IMR-90 (cell line): ENCODE measurements at regions not wholly inside any gene's neighbourhood (a gene's known extent, or its start where the extent isn't known, plus 50 kb on each side); places are given as distances from the start of the nearest gene placed in this dataset.

Source experiments
- ATAC-seq: fragments of 200-7000 bp; cut with Tn5 transposase; 2 replicates; pipeline ENCODE4 v1.9.1; 2020; ENCODE audit warnings: low read depth, mild to moderate bottlenecking, moderate library complexity
- BruUV-seq: library from RNA; stranded (reverse); fragments of 400-500 nt; replicated peaks from 2 replicates; lab custom pipeline; 2021; lab: Mats Ljungman, UMichigan
- CTCF ChIA-PET: fragments of 300-600 bp; formaldehyde crosslinking; extraction: SDS; loops from one replicate; lab custom pipeline; 2021; ENCODE audit warnings: antibody characterized with exemption; lab: Yijun Ruan, JAX
- POLR2A ChIA-PET: fragments of 300-600 bp; sonication (Branson Sonifier 250); formaldehyde crosslinking; loops from one replicate; lab custom pipeline; 2022; ENCODE audit warnings: antibody characterized with exemption; ENCODE audit not compliant: unreplicated experiment; lab: Charles Lee
- DNase-seq: peaks from one replicate; pipeline ENCODE4 v3.0.0; 2013
- H2AFZ ChIP-seq: replicated peaks from 2 replicates; pipeline ENCODE3; 2013; ENCODE audit warnings: low read length, mild to moderate bottlenecking; ENCODE audit not compliant: poor library complexity
- H2AK5ac ChIP-seq: 2 replicates; pipeline ENCODE4 v1.6.1; 2013; ENCODE audit warnings: low read depth, low read length, inconsistent platforms
- H2AK9ac ChIP-seq: replicated peaks from 2 replicates; pipeline ENCODE3; 2013; ENCODE audit warnings: mild to moderate bottlenecking, low read depth, low read length, moderate library complexity; ENCODE audit not compliant: poor library complexity
- H2BK120ac ChIP-seq: 2 replicates; pipeline ENCODE4 v1.6.1; 2013; ENCODE audit warnings: low read depth, low read length, inconsistent platforms
- H2BK15ac ChIP-seq: 3 replicates; pipeline ENCODE4 v1.6.1; 2013; ENCODE audit warnings: low read depth, low read length, inconsistent platforms
- H2BK20ac ChIP-seq: 2 replicates; pipeline ENCODE4 v1.6.1; 2013; ENCODE audit warnings: low read depth, mild to moderate bottlenecking, inconsistent platforms, low read length, moderate library complexity
- H2BK5ac ChIP-seq: 2 replicates; pipeline ENCODE4 v1.6.1; 2013; ENCODE audit warnings: mild to moderate bottlenecking, low read depth, low read length, inconsistent platforms; ENCODE audit not compliant: poor library complexity, severe bottlenecking
- H3K14ac ChIP-seq: replicated peaks from 2 replicates; pipeline ENCODE4 v1.6.1; 2013; ENCODE audit warnings: low read depth, low read length, inconsistent platforms
- H3K18ac ChIP-seq: 2 replicates; pipeline ENCODE4 v1.6.1; 2013; ENCODE audit warnings: low read depth, low read length, control low read depth
- H3K23ac ChIP-seq: 2 replicates; pipeline ENCODE4 v1.6.1; 2013; ENCODE audit warnings: low read depth, low read length, inconsistent platforms
- H3K27ac ChIP-seq: 2 replicates; pipeline ENCODE4 v1.5.1; 2013; ENCODE audit warnings: mild to moderate bottlenecking, control low read depth, low read length; ENCODE audit not compliant: insufficient read depth
- H3K27me3 ChIP-seq: 2 replicates; pipeline ENCODE4 v1.6.1; 2013; ENCODE audit warnings: low read length; ENCODE audit not compliant: control insufficient read depth, insufficient read depth
- H3K36me3 ChIP-seq: 2 replicates; pipeline ENCODE4 v1.6.1; 2013; ENCODE audit warnings: low read length, mixed read lengths; ENCODE audit not compliant: control insufficient read depth, insufficient read depth
- H3K4ac ChIP-seq: 2 replicates; pipeline ENCODE4 v1.6.1; 2013; ENCODE audit warnings: low read depth, low read length, inconsistent platforms
- H3K4me1 ChIP-seq: 2 replicates; pipeline ENCODE4 v1.6.1; 2013; ENCODE audit warnings: low read length, mixed read lengths; ENCODE audit not compliant: control insufficient read depth, insufficient read depth
- H3K4me2 ChIP-seq: 2 replicates; pipeline ENCODE4 v1.6.1; 2013; ENCODE audit warnings: low read depth, mild to moderate bottlenecking, control low read depth, low read length, moderate library complexity
- H3K4me3 ChIP-seq: 2 replicates; pipeline ENCODE4 v1.5.1; 2013; ENCODE audit warnings: low read depth, mild to moderate bottlenecking, control low read depth, low read length, moderate library complexity; ENCODE audit not compliant: insufficient read depth
- H3K56ac ChIP-seq: 2 replicates; pipeline ENCODE4 v1.6.1; 2013; ENCODE audit warnings: low read length, inconsistent platforms; ENCODE audit not compliant: insufficient read depth; ENCODE audit errors: extremely low read depth
- H3K79me1 ChIP-seq, 2 experiments: 2 replicates each; pipeline ENCODE4 v1.6.1; 2013; ENCODE audit warnings: low read length in 2 of 2, inconsistent platforms in 1 of 2, low read depth in 1 of 2
- H3K9ac ChIP-seq: 2 replicates; pipeline ENCODE4 v1.6.1; 2013; ENCODE audit warnings: low read depth, low read length, control low read depth
- H3K9me1 ChIP-seq: 2 replicates; pipeline ENCODE4 v1.6.1; 2013; ENCODE audit warnings: low read length, inconsistent platforms; ENCODE audit not compliant: insufficient read depth
- H3K9me3 ChIP-seq: 2 replicates; pipeline ENCODE4 v1.6.1; 2013; ENCODE audit warnings: low read length; ENCODE audit not compliant: control insufficient read depth, insufficient read depth
- H4K20me1 ChIP-seq: 2 replicates; pipeline ENCODE4 v1.6.1; 2013; ENCODE audit warnings: low read length, inconsistent platforms; ENCODE audit not compliant: insufficient read depth
- H4K5ac ChIP-seq: 2 replicates; pipeline ENCODE4 v1.6.1; 2013; ENCODE audit warnings: mild to moderate bottlenecking, low read depth, low read length, control low read depth
- H4K8ac ChIP-seq, 2 experiments: 2 replicates each; pipeline ENCODE4 v1.6.1; 2013; ENCODE audit warnings: low read depth in 2 of 2, low read length in 2 of 2, control low read depth in 1 of 2, inconsistent platforms in 1 of 2
- H4K91ac ChIP-seq: 2 replicates; pipeline ENCODE4 v1.6.1; 2013; ENCODE audit warnings: low read depth, low read length, inconsistent platforms; ENCODE audit not compliant: insufficient read depth
- BHLHE40 ChIP-seq: fragments of 150-350 bp; IDR thresholded peaks from 2 replicates; pipeline ENCODE4 v1.6.1; 2016; ENCODE audit warnings: mild to moderate bottlenecking, low read depth, low read length
- MAFK ChIP-seq: IDR thresholded peaks from 2 replicates; pipeline ENCODE4 v1.6.1; 2012; ENCODE audit warnings: low read depth, low read length, improper control_type of control experiment
- NFE2L2 ChIP-seq: fragments of 150-350 bp; IDR thresholded peaks from 2 replicates; pipeline ENCODE4 v1.6.1; 2016; ENCODE audit warnings: low read depth, mild to moderate bottlenecking, low read length
- RAD21 ChIP-seq: IDR thresholded peaks from 2 replicates; pipeline ENCODE4 v1.6.1; 2012; ENCODE audit warnings: low read length, improper control_type of control experiment
- WGBS, 2 experiments: methylation state at CpG; one replicate each; pipeline versions ENCODE4 v1.1.5 to v1.1.7; 2013; ENCODE audit warnings: missing lambda C conversion rate in 2 of 2; ENCODE audit not compliant: insufficient read length in 1 of 2; ENCODE audit errors: extremely low coverage in 2 of 2; 5-methylcytosine and 5-hydroxymethylcytosine counted together
- dilution Hi-C: fragments of 300-500 bp; cut with HindIII; formaldehyde crosslinking; loops from one replicate; pipeline ENCODE4 v1.14.3; 2018; ENCODE audit warnings: low sequenced_read_pairs; ENCODE audit not compliant: unreplicated experiment
- in situ Hi-C: fragments of 300-500 bp; cut with MboI; formaldehyde crosslinking; loops from 3 replicates; pipeline ENCODE4 v1.14.3; 2019; ENCODE audit warnings: low sequenced_read_pairs, inconsistent platforms, mixed read lengths
- intact Hi-C: fragments of 100-400 bp; cut with micrococcal nuclease; formaldehyde crosslinking; loops from 2 replicates; pipeline ENCODE4 v1.10.0; 2022
- TF ChIP-seq, protein P1 (sequence below): fragments of 150-350 bp; IDR thresholded peaks from 2 replicates; pipeline ENCODE4 v1.6.1; 2016; ENCODE audit warnings: low read depth, mild to moderate bottlenecking, low read length, moderate library complexity, borderline replicate concordance

DNA sequence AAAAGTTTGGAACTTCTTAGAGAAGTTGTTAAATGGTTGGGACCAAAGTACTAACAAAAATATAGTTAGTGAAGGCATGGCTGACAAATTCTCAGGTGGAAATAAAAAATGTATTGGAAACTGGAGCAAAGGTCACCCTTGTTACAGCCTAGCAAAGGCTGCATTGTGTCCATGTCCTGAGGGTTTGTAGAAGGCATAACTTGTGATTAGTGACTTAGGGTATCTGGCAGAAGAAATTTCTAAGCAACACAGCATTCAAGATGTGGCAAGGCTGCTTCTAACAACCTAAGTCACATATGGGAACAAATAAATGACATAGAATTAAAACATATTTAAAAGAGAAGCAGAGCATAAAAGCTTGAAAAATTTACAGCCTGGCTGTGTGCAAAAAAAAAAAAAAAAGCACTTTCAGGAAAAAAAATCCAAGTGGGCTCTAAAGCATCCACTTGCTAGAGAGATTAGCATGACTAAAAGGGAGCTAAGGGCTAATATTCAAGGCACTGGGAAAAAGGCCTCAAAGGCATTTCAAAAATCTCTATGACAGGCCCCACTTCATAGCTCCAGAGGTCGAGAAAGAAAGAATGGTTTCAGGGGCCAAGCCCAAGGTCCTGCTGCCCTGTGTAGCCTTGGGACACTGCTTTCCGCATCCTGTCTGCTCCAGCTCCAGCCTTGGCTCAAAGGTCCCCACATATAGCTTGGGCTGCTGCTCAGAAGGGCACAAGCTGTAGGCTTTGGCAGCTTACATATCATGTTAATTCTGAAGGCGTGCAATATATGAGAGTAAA is 453.2 kb upstream of the PTCHD4 start:
- ChIA-PET POLR2A (no interaction called here), CTCF (no interaction called here)
- H2BK5ac ChIP-seq: no peak overlapping the region
- H3K9ac ChIP-seq: no peak overlapping the region
- H2BK120ac ChIP-seq: no peak overlapping the region
- no peak overlapping the region for H3K4ac ChIP-seq
- intact Hi-C loops (no loop called here), in situ Hi-C loops (no loop called here), dilution Hi-C loops (no loop called here)
- H3K18ac ChIP-seq: no peak overlapping the region
- H2AK5ac ChIP-seq: no peak overlapping the region
- H3K23ac ChIP-seq: no peak overlapping the region
- no peak overlapping the region for H3K27ac ChIP-seq
- H2BK15ac ChIP-seq: no peak overlapping the region
- no CpG with 5 or more reads among the region's 3 CpGs for WGBS, 2 experiments
- H3K4me1 ChIP-seq: no peaks in the 10 kb centered on the region
- H3K36me3 ChIP-seq: no peaks in the 10 kb centered on the region
- H3K14ac ChIP-seq: no peak overlapping the region
- H4K20me1 ChIP-seq: no peaks in the 10 kb centered on the region
- H3K4me2 ChIP-seq: no peak overlapping the region
- no peaks in the 10 kb centered on the region for H3K9me3 ChIP-seq
- H4K5ac ChIP-seq: no peak overlapping the region
- no peaks in the 10 kb centered on the region for H3K9me1 ChIP-seq
- no TSS peak for BruUV-seq
- H2AK9ac ChIP-seq: no peak overlapping the region
- no peak for ATAC-seq
- no peak for DNase-seq
- H4K8ac ChIP-seq: no peak overlapping the region
- H3K4me3 ChIP-seq: no peak overlapping the region
- H2BK20ac ChIP-seq: no peak overlapping the region
- no peak overlapping the region for H2AFZ ChIP-seq
- H3K27me3 ChIP-seq: no peaks in the 10 kb centered on the region
- H3K79me1 ChIP-seq: no peaks in the 10 kb centered on the region
- TF ChIP-seq RAD21 (no peak), BHLHE40 (no peak), NFE2L2 (no peak), MAFK (no peak)
- TF ChIP-seq, protein P1, sequence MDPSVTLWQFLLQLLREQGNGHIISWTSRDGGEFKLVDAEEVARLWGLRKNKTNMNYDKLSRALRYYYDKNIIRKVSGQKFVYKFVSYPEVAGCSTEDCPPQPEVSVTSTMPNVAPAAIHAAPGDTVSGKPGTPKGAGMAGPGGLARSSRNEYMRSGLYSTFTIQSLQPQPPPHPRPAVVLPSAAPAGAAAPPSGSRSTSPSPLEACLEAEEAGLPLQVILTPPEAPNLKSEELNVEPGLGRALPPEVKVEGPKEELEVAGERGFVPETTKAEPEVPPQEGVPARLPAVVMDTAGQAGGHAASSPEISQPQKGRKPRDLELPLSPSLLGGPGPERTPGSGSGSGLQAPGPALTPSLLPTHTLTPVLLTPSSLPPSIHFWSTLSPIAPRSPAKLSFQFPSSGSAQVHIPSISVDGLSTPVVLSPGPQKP: no peak
- H3K56ac ChIP-seq: no peak overlapping the region
- no peak overlapping the region for H4K91ac ChIP-seq
